ENCODE measurements at regions not wholly inside any gene's neighbourhood (a gene's known extent, or its start where the extent isn't known, plus 50 kb on each side); places are given as distances from the start of the nearest gene placed in this dataset.

GRCh38 chr5:57665146-57665936 is 182.7 kb upstream of the ACTBL2 start:
- Mint-ChIP-seq H3K27me3 (ENCODE audit: low read depth) (peaks cover 20% of the 10 kb centered on the region), H3K9me3 (no peaks in the 10 kb centered on the region), H3K4me1 (ENCODE audit: low read depth) (no peaks in the 10 kb centered on the region), H3K36me3 (ENCODE audit: low read depth) (no peaks in the 10 kb centered on the region), H3K4me3 (ENCODE audit: low read depth) (no peak overlapping the region), H3K27ac (no peak overlapping the region)
- DNase-seq (ENCODE audit: low spot score) = no peak
- intact Hi-C loops (cut with micrococcal nuclease) = no loop called here

- DNase-seq (ENCODE audit: low spot score) = no peak
- intact Hi-C loops (cut with micrococcal nuclease) = no loop called here
- no peaks in the 10 kb centered on the region for H3K9me3 Mint-ChIP-seq
- H3K27ac Mint-ChIP-seq = no peak overlapping the region
- no peaks in the 10 kb centered on the region for H3K36me3 Mint-ChIP-seq (ENCODE audit: low read depth)
- no peak overlapping the region for H3K4me3 Mint-ChIP-seq (ENCODE audit: low read depth)
- no peaks in the 10 kb centered on the region for H3K4me1 Mint-ChIP-seq (ENCODE audit: low read depth)
- H3K27me3 Mint-ChIP-seq (ENCODE audit: low read depth) = peaks cover 20% of the 10 kb centered on the region
These were observed 182.1 kb upstream of the ACTBL2 start for GRCh38 chr5:57664700-57665099.

- no peak overlapping the region for H3K4me3 Mint-ChIP-seq (ENCODE audit: low read depth)
- no peak for DNase-seq (ENCODE audit: low spot score)
- H3K4me1 Mint-ChIP-seq (ENCODE audit: low read depth) = no peaks in the 10 kb centered on the region
- intact Hi-C loops (cut with micrococcal nuclease) = no loop called here
- no peaks in the 10 kb centered on the region for H3K36me3 Mint-ChIP-seq (ENCODE audit: low read depth)
- H3K27me3 Mint-ChIP-seq (ENCODE audit: low read depth) = peaks cover 20% of the 10 kb centered on the region
- no peak overlapping the region for H3K27ac Mint-ChIP-seq
- H3K9me3 Mint-ChIP-seq = no peaks in the 10 kb centered on the region
These were observed 180.9 kb upstream of the ACTBL2 start for GRCh38 chr5:57663466-57663865.

GRCh38 chr5:57662991-57663390 is 180.4 kb upstream of the ACTBL2 start:
- Mint-ChIP-seq H3K9me3 (no peaks in the 10 kb centered on the region), H3K27ac (no peak overlapping the region), H3K4me1 (ENCODE audit: low read depth) (no peaks in the 10 kb centered on the region), H3K36me3 (ENCODE audit: low read depth) (no peaks in the 10 kb centered on the region), H3K4me3 (ENCODE audit: low read depth) (no peak overlapping the region), H3K27me3 (ENCODE audit: low read depth) (peaks cover 20% of the 10 kb centered on the region)
- DNase-seq (ENCODE audit: low spot score) = no peak
- intact Hi-C loops (cut with micrococcal nuclease) = no loop called here

GRCh38 chr5:57659886-57660285 is 177.3 kb upstream of the ACTBL2 start:
- DNase-seq (ENCODE audit: low spot score) = no peak
- H3K27ac Mint-ChIP-seq = no peak overlapping the region
- H3K9me3 Mint-ChIP-seq = no peaks in the 10 kb centered on the region
- H3K36me3 Mint-ChIP-seq (ENCODE audit: low read depth) = no peaks in the 10 kb centered on the region
- peaks cover 10% of the 10 kb centered on the region for H3K27me3 Mint-ChIP-seq (ENCODE audit: low read depth)
- no peaks in the 10 kb centered on the region for H3K4me1 Mint-ChIP-seq (ENCODE audit: low read depth)
- intact Hi-C loops (cut with micrococcal nuclease) = no loop called here
- no peak overlapping the region for H3K4me3 Mint-ChIP-seq (ENCODE audit: low read depth)

GRCh38 chr5:57658018-57658417 is 175.4 kb upstream of the ACTBL2 start:
- Mint-ChIP-seq H3K27ac (no peak overlapping the region), H3K36me3 (ENCODE audit: low read depth) (no peaks in the 10 kb centered on the region), H3K9me3 (no peaks in the 10 kb centered on the region), H3K4me3 (ENCODE audit: low read depth) (no peak overlapping the region), H3K27me3 (ENCODE audit: low read depth) (peaks cover 6% of the 10 kb centered on the region), H3K4me1 (ENCODE audit: low read depth) (no peaks in the 10 kb centered on the region)
- intact Hi-C loops (cut with micrococcal nuclease) = no loop called here
- no peak for DNase-seq (ENCODE audit: low spot score)

DNA sequence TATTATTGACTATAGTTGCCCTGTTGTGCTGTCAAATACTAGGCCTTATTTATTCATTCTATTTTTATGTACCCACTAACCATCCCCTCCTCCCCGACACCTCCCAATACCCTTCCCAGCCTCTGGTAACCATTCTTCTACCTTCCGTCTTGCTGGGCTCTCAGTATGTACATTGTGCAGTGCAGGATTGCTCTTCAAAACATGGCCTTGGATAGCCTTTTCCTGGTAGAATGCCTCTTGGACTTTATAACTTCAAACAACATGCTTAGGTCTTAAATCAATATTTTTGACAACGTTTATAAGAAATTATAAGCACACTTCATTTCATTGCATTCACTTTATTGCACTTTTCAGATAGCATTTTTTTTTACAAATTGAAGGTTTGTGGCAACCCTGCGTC is 172.6 kb upstream of the ACTBL2 start:
- no peaks in the 10 kb centered on the region for H3K4me1 Mint-ChIP-seq (ENCODE audit: low read depth)
- intact Hi-C loops (cut with micrococcal nuclease) = no loop called here
- H3K27me3 Mint-ChIP-seq (ENCODE audit: low read depth) = peaks cover 3% of the 10 kb centered on the region
- H3K9me3 Mint-ChIP-seq = no peaks in the 10 kb centered on the region
- H3K27ac Mint-ChIP-seq = no peak overlapping the region
- no peaks in the 10 kb centered on the region for H3K36me3 Mint-ChIP-seq (ENCODE audit: low read depth)
- no peak overlapping the region for H3K4me3 Mint-ChIP-seq (ENCODE audit: low read depth)
- no peak for DNase-seq (ENCODE audit: low spot score)

- H3K27me3 Mint-ChIP-seq (ENCODE audit: low read depth) = peaks cover 10% of the 10 kb centered on the region
- H3K4me1 Mint-ChIP-seq (ENCODE audit: low read depth) = no peaks in the 10 kb centered on the region
- no peak overlapping the region for H3K4me3 Mint-ChIP-seq (ENCODE audit: low read depth)
- DNase-seq (ENCODE audit: low spot score) = no peak
- no peaks in the 10 kb centered on the region for H3K9me3 Mint-ChIP-seq
- intact Hi-C loops (cut with micrococcal nuclease) = no loop called here
- no peaks in the 10 kb centered on the region for H3K36me3 Mint-ChIP-seq (ENCODE audit: low read depth)
- no peak overlapping the region for H3K27ac Mint-ChIP-seq
These were observed 171.2 kb upstream of the ACTBL2 start for GRCh38 chr5:57653636-57654290.

DNA sequence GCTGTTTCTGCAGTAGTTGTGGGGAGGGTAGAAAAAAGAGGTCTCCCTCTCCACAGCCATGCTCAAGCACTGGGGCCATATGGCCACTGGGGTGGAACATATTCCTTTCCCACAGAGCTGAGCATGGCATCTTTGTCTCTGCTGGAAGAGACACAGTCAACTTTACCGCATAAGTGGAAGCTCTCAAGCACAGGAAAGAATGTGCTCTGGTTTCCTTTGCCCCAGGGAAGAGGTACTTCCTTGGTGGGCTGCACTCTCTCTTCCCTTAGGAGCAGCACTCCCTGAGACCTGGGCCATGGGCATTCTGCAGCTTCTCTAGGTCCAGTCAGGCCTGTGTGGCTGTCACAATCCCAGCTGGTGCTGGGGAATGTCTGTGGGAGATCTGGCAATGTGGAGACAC is 168.5 kb upstream of the ACTBL2 start:
- Mint-ChIP-seq H3K36me3 (ENCODE audit: low read depth) (no peaks in the 10 kb centered on the region), H3K4me1 (ENCODE audit: low read depth) (no peaks in the 10 kb centered on the region), H3K27me3 (ENCODE audit: low read depth) (peaks cover 15% of the 10 kb centered on the region), H3K9me3 (no peaks in the 10 kb centered on the region), H3K4me3 (ENCODE audit: low read depth) (no peak overlapping the region), H3K27ac (no peak overlapping the region)
- intact Hi-C loops (cut with micrococcal nuclease) = no loop called here
- no peak for DNase-seq (ENCODE audit: low spot score)

DNA sequence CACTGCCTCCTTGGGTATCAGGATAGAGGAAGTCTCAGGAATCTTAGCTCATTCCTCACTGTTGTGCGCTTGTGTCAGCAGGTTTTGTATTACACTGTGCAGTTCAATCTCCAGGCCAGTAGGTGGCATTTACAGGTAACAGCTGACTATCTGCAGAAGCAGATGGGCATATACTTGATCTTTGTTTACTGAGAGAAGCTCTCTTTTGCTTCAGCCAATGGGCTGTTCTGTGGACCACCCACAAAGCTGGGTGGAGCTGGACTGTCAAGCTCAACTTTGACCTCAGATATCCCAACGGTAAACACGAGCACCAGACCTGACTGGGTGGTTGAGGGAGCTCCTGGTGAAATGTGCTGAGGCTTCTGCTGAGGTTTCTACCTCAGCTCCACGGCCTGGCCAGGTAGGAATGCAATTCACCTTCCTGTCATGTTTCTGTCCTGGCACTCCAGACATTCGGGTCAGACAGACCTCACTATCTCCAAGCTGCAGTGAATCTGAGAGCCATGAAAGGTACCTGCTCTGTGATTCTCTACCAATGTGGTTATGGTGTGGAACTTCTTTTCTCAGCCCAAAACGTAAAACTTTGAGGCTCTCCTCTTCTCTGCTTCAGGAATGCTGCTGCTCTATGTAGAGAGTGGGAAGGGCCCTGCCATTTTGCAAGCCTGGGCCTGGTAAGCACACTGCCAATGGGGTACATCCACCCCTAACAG is 167.9 kb upstream of the ACTBL2 start:
- Mint-ChIP-seq H3K4me3 (ENCODE audit: low read depth) (no peak overlapping the region), H3K36me3 (ENCODE audit: low read depth) (no peaks in the 10 kb centered on the region), H3K27me3 (ENCODE audit: low read depth) (peaks cover 20% of the 10 kb centered on the region), H3K9me3 (no peaks in the 10 kb centered on the region), H3K4me1 (ENCODE audit: low read depth) (no peaks in the 10 kb centered on the region), H3K27ac (no peak overlapping the region)
- no peak for DNase-seq (ENCODE audit: low spot score)
- intact Hi-C loops (cut with micrococcal nuclease) = loop anchor here (1.0 kb wide), 1 partner anchor 810 kb away; the partner anchor contains the start of gene PLK2

DNA sequence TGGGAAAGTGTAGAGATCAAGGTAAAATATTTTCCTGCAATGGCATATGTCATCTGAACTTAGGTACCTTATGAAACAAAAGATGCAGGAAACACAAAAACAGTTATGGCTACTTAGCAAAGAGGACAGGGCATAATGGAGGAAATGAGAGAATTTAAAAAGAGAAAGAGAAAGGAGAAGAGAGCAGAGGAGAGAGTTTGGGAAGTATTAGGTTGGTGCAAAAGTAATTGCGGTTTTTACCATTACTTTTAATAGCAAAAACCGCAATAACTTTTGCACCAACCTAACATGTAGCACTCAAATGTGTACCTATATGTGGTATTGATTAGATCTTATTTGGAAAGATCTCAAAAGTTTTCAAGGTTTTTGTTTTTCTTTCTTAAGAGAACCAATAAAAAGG is 160.1 kb upstream of the ACTBL2 start:
- peaks cover 29% of the 10 kb centered on the region for H3K27me3 Mint-ChIP-seq (ENCODE audit: low read depth)
- H3K4me3 Mint-ChIP-seq (ENCODE audit: low read depth) = no peak overlapping the region
- intact Hi-C loops (cut with micrococcal nuclease) = no loop called here
- no peak overlapping the region for H3K27ac Mint-ChIP-seq
- no peaks in the 10 kb centered on the region for H3K4me1 Mint-ChIP-seq (ENCODE audit: low read depth)
- H3K9me3 Mint-ChIP-seq = no peaks in the 10 kb centered on the region
- DNase-seq (ENCODE audit: low spot score) = no peak
- H3K36me3 Mint-ChIP-seq (ENCODE audit: low read depth) = no peaks in the 10 kb centered on the region

DNA sequence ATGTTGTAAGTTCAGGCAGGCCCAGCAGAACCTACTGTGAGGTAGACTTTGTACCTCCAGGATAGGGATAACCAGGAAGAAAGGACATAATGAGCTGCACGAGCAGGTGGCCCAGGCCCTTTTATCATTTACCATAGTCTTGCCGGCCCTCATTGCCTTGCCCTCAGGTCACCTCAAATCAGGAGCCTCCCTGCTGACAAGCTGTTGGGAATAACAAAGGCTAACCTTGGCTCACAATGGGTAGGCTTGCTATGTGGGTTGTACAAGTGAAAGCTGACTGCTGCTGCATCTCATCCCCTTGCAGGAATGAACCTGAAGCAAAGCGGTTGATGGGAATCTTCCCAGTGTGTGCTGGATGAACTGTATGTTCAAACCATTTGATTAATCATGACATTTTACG is 159.5 kb upstream of the ACTBL2 start:
- no peaks in the 10 kb centered on the region for H3K9me3 Mint-ChIP-seq
- no peaks in the 10 kb centered on the region for H3K36me3 Mint-ChIP-seq (ENCODE audit: low read depth)
- no peak overlapping the region for H3K4me3 Mint-ChIP-seq (ENCODE audit: low read depth)
- H3K4me1 Mint-ChIP-seq (ENCODE audit: low read depth) = no peaks in the 10 kb centered on the region
- no peak for DNase-seq (ENCODE audit: low spot score)
- intact Hi-C loops (cut with micrococcal nuclease) = no loop called here
- no peak overlapping the region for H3K27ac Mint-ChIP-seq
- peaks cover 33% of the 10 kb centered on the region for H3K27me3 Mint-ChIP-seq (ENCODE audit: low read depth)

GRCh38 chr5:57635146-57635777 is 152.7 kb upstream of the ACTBL2 start:
- DNase-seq (ENCODE audit: low spot score) = no peak
- H3K27ac Mint-ChIP-seq = no peak overlapping the region
- H3K4me3 Mint-ChIP-seq (ENCODE audit: low read depth) = no peak overlapping the region
- intact Hi-C loops (cut with micrococcal nuclease) = no loop called here
- no peaks in the 10 kb centered on the region for H3K9me3 Mint-ChIP-seq
- H3K36me3 Mint-ChIP-seq (ENCODE audit: low read depth) = no peaks in the 10 kb centered on the region
- H3K27me3 Mint-ChIP-seq (ENCODE audit: low read depth) = peaks cover 11% of the 10 kb centered on the region
- H3K4me1 Mint-ChIP-seq (ENCODE audit: low read depth) = no peaks in the 10 kb centered on the region
